ENCODE measurements at regions not wholly inside any gene's neighbourhood (a gene's known extent, or its start where the extent isn't known, plus 50 kb on each side); places are given as distances from the start of the nearest gene placed in this dataset.

DNA sequence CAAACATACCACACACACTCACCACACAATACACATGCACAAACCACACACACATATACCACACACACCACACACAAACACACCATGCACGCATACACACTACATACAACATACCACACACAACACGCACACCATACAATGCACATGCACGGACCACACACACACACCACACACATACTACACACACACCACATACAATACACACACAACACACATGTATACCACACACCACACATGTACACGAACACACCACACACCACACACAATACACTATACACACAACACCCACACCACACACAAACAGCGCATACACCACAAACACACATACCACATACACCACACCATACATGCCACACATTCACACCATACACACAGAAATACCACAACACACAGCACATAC is 480.3 kb downstream of the DIRAS2 start:
- Histone ChIP-seq H2AFZ (ENCODE audit: low read depth) (no peak overlapping the region), H3K27ac (ENCODE audit: low read depth in 2 of 2, low read length in 1 of 2) (no peak overlapping the region), H3K9me3 (no peaks in the 10 kb centered on the region), H3K4me2 (no peak overlapping the region), H3K36me3 (replicated peaks in 1 of 2; ENCODE audit: control insufficient read depth in 1 of 2, insufficient read depth in 2 of 2, low read length in 1 of 2) (no peaks in the 10 kb centered on the region), H3F3A (replicated peaks; ENCODE audit: insufficient read depth) (no peaks in the 10 kb centered on the region), H3K9me2 (no peaks in the 10 kb centered on the region), H4K20me1 (ENCODE audit: insufficient read depth) (no peaks in the 10 kb centered on the region), H3K79me2 (ENCODE audit: insufficient read depth) (no peaks in the 10 kb centered on the region), H3K27me3 (ENCODE audit: insufficient read depth) (no peaks in the 10 kb centered on the region), H3K4me1 (ENCODE audit: control insufficient read depth in 1 of 2, insufficient read depth in 2 of 2, low read depth in 1 of 2, low read length in 1 of 2) (peaks cover 0 to 3% of the 10 kb centered on the region in 2 experiments; a peak in 1 of 4 replicates), H3K9ac (no peak overlapping the region), H3K4me3 (ENCODE audit: low read depth in 2 of 2, low read length in 1 of 2) (no peak overlapping the region)
- no peak for DNase-seq
- 56% methylated on average over 5 of the region's 5 CpGs for WGBS (ENCODE audit: low lambda C conversion rate)
- ChIA-PET CTCF (no interaction called here), POLR2A (no interaction called here)
- TF ChIP-seq GABPA (IDR thresholded peaks at IDR 0.05; ENCODE audit: low read depth): no peak
- TF ChIP-seq FOSL2 (IDR thresholded peaks at IDR 0.05; ENCODE audit: borderline replicate concordance, low read depth): no peak
- TF ChIP-seq, protein P1, sequence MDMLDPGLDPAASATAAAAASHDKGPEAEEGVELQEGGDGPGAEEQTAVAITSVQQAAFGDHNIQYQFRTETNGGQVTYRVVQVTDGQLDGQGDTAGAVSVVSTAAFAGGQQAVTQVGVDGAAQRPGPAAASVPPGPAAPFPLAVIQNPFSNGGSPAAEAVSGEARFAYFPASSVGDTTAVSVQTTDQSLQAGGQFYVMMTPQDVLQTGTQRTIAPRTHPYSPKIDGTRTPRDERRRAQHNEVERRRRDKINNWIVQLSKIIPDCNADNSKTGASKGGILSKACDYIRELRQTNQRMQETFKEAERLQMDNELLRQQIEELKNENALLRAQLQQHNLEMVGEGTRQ (IDR thresholded peaks at IDR 0.05; ENCODE audit: borderline replicate concordance, low read depth, low read length): no peak
- TF ChIP-seq YY1 (IDR thresholded peaks at IDR 0.05; ENCODE audit: low read depth): no peak
- no peak for TF ChIP-seq MXI1 (IDR thresholded peaks at IDR 0.05; ENCODE audit: low read depth, low read length)
- TF ChIP-seq, protein P2, sequence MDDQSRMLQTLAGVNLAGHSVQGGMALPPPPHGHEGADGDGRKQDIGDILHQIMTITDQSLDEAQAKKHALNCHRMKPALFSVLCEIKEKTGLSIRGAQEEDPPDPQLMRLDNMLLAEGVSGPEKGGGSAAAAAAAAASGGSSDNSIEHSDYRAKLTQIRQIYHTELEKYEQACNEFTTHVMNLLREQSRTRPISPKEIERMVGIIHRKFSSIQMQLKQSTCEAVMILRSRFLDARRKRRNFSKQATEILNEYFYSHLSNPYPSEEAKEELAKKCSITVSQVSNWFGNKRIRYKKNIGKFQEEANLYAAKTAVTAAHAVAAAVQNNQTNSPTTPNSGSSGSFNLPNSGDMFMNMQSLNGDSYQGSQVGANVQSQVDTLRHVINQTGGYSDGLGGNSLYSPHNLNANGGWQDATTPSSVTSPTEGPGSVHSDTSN (IDR thresholded peaks at IDR 0.05): no peak
- no peak for TF ChIP-seq MEF2A (IDR thresholded peaks at IDR 0.05; ENCODE audit: borderline replicate concordance, low read depth)
- TF ChIP-seq TEAD4 (IDR thresholded peaks at IDR 0.05; ENCODE audit: borderline replicate concordance, insufficient read depth): no peak
- no peak for TF ChIP-seq RXRA (IDR thresholded peaks at IDR 0.05; ENCODE audit: borderline replicate concordance, low read depth)
- TF ChIP-seq RAD21 (IDR thresholded peaks at IDR 0.05; ENCODE audit: low read length): no peak
- no peak for TF ChIP-seq TAF1 (IDR thresholded peaks at IDR 0.05; ENCODE audit: borderline replicate concordance, low read depth, low read length)
- TF ChIP-seq CHD2 (IDR thresholded peaks at IDR 0.05; ENCODE audit: low read length, partially characterized antibody): no peak
- TF ChIP-seq JUND (IDR thresholded peaks at IDR 0.05): no peak
- TF ChIP-seq, protein P3, sequence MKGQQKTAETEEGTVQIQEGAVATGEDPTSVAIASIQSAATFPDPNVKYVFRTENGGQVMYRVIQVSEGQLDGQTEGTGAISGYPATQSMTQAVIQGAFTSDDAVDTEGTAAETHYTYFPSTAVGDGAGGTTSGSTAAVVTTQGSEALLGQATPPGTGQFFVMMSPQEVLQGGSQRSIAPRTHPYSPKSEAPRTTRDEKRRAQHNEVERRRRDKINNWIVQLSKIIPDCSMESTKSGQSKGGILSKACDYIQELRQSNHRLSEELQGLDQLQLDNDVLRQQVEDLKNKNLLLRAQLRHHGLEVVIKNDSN (IDR thresholded peaks at IDR 0.05; ENCODE audit: borderline replicate concordance, low read depth): no peak
- TF ChIP-seq EZH2phosphoT487 (IDR thresholded peaks at IDR 0.05; ENCODE audit: borderline replicate concordance, low read depth): no peak
- TF ChIP-seq, protein P4, sequence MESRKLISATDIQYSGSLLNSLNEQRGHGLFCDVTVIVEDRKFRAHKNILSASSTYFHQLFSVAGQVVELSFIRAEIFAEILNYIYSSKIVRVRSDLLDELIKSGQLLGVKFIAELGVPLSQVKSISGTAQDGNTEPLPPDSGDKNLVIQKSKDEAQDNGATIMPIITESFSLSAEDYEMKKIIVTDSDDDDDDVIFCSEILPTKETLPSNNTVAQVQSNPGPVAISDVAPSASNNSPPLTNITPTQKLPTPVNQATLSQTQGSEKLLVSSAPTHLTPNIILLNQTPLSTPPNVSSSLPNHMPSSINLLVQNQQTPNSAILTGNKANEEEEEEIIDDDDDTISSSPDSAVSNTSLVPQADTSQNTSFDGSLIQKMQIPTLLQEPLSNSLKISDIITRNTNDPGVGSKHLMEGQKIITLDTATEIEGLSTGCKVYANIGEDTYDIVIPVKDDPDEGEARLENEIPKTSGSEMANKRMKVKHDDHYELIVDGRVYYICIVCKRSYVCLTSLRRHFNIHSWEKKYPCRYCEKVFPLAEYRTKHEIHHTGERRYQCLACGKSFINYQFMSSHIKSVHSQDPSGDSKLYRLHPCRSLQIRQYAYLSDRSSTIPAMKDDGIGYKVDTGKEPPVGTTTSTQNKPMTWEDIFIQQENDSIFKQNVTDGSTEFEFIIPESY (IDR thresholded peaks at IDR 0.05; ENCODE audit: borderline replicate concordance, low read depth): no peak

Data from SK-N-SH (cell line).